ENCODE measurements at regions not wholly inside any gene's neighbourhood (a gene's known extent, or its start where the extent isn't known, plus 50 kb on each side); places are given as distances from the start of the nearest gene placed in this dataset.

DNA sequence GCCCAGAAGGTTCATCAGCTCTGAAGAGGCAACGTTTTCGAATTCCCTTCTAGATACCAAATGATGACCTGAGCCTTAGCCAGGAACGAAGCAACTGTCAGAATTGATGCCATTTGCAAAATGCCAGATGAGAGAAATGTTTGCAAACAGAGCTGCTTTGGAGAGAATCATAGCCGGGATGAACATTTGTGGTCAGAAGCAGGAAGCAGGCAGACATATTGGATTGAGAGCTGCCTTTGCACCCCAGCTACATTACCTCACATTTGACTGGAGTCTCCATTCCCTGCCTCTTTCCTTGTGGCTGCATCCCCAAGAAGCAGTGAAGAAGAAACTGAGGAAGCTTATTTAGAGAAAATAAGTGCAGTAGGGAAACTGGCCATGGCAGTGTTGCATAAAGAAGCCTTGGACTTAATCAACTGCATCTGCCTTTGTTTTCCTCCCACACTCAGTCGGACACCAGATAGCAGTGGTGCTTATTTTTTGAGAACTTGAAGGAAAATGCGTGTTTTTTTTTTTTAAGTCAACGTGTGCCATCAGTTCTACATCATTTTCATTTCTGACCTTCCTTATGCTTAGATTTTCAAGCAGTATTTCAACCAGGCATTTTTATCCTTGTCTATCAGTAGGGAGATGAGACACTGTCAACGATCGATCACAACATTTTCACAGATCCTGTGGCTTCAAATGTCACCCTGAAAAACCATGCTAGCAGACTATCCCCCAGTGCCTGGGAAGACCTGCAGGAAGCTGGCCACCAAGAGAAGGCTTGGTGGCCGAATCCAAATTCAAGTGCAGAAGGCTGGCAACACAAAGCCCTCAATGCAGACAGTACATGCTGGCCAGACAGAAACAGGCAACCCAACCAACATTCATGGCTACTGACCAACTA, 541.2 kb upstream of the JARID2 start:
- in situ Hi-C loops (cut with MboI; ENCODE audit: low sequenced_read_pairs), result no loop called here

DNA sequence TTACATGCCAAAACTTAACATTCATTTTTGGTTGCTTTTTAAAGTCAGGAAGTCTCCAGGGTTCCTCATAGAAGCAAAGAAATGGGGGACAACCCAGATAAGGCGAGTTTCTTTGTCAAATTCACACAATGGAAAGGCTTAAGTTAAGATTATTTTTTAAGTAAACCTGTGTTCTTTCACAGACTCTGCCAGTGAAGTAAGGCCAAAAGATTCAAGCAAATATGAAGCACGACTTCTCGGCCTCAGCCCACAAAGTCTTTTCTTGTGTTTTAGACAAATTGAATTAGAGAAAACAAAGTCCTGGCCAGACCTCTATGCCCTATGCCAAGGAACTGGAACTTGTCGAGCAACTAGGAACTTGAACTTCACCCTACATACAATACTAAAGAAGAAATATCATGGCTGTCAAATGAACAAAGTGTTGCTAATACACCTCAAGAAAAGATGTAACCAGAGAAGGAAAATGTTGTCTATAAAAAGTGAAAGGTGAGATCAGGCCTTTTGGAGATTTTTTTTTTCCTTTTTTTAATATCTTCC, 540.0 kb upstream of the JARID2 start:
- in situ Hi-C loops (cut with MboI; ENCODE audit: low sequenced_read_pairs), result no loop called here

DNA sequence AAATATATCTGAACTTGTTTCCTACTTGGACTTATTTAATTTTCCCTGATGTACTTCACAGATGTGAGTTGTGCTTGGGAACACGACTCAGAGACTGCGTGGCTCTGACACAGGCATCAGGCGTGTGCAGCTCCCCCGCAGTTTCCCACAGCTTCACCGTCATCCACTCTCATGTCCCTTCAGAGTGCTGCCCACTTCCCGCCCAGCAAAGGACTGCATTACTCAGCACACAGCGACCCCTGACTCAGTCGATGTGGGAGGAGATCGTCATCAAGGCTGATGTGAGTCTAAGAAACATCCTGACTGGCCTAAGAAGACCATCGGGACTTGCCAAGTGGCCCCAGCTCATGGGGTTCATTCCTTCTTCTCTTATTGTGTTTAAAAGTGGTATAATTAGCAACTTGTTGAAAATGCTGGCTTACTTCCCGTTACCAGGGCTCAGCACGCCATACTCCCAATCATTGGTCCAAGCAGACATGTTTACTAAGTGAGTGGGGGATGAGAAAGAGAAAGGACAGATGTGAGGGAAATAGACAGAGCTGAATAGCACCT, 539.4 kb upstream of the JARID2 start:
- in situ Hi-C loops (cut with MboI; ENCODE audit: low sequenced_read_pairs), result no loop called here

DNA sequence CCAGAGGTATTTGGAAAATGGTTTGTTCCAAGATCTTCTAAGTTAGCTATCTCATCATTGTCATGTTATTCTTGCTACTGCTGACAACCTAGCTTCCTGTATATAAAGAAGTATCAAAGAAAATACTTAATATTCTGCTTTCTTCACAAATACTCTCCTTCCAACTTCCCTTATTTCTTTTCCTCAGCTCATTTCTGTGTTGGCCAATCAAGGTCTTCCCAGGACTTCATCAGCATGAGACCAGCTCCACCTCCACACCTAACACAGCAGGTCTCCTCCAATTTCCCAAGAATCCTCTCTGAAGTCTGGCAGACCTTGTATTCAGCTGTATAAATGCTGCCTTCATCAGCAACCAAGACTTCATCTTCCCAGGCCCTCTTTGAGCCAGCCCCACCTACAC, 538.6 kb upstream of the JARID2 start:
- in situ Hi-C loops (cut with MboI; ENCODE audit: low sequenced_read_pairs), result no loop called here

DNA sequence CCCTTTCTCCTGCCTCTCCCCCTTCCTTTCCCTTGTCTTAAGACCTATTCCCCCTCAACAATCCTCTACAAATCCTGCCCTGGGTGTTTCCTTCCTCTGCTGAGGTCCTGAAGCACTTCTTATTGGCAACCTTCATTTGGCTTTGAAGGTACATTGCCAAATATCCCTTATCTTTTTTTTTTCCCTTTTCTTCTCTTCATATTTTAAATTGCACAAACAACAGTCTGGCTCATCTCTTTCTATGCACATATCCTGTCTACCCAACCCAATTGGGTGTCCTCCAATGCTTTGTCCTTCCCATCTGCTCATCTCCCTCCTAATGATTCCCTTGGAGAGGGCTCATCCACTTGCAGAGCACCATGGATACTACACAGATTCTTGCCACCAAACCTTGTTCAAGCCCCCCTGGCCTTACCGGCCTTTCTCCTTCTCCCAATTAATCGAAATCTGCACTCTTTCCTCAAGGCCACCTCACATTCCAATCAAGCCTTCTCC, 537.9 kb upstream of the JARID2 start:
- in situ Hi-C loops (cut with MboI; ENCODE audit: low sequenced_read_pairs), result no loop called here

DNA sequence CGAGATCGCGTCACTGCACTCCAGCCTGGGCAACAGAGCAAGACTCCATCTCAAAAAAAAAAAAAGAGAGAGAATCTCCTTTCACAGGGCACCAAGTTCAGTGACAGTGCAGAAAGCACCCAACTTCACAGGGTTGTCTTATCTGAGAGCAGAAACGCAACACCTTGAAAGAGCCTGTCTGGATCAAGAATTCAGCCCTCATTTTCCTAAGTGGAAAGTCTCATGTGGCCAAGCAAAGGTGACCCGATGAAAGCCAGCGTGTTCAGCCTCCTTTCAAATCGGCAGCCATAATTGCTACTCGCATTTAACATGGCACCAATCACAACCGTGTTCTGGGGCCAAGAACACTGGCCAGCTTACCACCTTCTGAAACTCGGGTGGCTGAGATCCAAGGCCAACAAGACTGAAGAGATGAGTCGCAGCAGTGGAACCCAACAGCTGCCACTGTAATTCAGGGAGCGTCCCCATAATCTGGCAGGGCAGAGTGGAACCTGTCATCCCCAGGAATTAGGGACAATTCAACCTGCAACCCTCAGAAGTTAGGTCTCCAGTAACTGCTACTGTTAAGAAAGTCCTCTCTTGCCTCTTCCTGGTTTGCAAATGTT, 536.7 kb upstream of the JARID2 start:
- in situ Hi-C loops (cut with MboI; ENCODE audit: low sequenced_read_pairs), result no loop called here

DNA sequence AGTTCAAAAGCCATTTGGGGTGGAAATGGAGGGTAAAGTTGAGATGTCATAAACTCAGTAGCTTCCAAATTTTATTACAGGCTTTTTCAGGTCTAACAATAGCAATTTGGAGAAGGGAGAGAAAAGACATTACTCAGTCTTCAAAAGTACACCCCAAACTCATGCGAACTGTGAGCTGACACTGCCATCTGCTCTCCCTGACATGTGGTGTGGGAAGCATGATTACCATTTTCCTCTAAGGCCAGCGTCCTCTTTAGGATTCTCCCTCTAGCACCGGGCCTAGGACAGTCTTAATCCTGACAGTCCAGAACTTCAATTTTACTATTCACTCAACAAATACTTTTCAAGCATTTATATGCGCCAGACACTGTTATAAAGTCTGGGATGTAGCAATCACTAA, 536.0 kb upstream of the JARID2 start:
- in situ Hi-C loops (cut with MboI; ENCODE audit: low sequenced_read_pairs), result loop anchor here (10.0 kb wide), 2 partner anchors 255 to 505 kb away; no protein-coding TSS in a partner anchor

DNA sequence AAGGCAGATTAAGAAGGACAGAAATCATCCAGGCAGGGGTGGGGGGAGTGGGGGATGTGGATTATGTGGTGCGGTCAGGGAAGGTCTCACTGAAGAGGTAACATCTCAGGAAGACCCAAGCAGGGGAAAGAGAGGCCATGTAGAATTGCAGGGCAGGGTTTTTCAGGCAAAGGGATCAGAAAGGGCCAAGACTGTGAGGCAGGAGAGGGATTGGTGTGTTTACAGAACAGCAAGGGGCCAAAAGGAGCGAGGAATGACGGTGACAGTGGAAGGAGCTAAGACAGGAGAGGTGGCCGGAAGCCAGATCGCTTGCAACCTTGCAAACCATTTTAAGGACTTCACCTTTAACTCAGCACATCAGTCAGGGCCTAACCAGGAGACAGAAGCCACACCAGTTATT, 535.4 kb upstream of the JARID2 start:
- in situ Hi-C loops (cut with MboI; ENCODE audit: low sequenced_read_pairs), result loop anchor here (10.0 kb wide), 2 partner anchors 256 to 506 kb away; no protein-coding TSS in a partner anchor

DNA sequence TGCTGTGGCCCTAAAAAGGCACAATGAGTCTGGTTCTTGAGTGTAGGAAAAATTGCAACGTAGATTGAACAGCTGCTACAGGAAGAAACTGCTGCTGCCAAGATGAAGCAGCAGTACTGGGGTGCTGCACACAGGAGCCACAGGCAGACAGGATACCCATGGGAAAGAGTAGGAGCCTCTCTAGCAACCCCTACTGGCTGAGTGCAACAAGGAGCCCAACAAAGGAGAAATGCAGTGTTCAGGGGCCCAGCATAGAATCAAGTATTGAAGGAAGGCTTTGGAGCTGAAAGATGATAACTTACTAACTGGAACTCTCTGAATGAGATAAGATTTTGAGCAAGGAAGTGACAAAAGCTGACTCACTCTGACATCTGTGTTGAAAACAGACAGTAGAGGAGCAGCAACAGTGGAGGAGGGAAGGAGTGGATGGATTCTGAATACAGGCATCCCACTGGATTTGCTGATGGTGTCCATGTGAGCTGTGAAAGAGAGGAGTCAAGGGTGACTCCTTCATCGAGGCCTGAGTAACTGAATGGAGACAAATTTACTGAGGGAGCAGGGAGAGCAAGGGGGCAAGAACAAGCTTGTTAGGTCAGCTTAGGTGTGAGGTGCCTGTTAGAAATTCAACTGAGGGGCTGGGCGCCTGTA, 534.7 kb upstream of the JARID2 start:
- in situ Hi-C loops (cut with MboI; ENCODE audit: low sequenced_read_pairs), result loop anchor here (10.0 kb wide), 2 partner anchors 256 to 506 kb away; no protein-coding TSS in a partner anchor

DNA sequence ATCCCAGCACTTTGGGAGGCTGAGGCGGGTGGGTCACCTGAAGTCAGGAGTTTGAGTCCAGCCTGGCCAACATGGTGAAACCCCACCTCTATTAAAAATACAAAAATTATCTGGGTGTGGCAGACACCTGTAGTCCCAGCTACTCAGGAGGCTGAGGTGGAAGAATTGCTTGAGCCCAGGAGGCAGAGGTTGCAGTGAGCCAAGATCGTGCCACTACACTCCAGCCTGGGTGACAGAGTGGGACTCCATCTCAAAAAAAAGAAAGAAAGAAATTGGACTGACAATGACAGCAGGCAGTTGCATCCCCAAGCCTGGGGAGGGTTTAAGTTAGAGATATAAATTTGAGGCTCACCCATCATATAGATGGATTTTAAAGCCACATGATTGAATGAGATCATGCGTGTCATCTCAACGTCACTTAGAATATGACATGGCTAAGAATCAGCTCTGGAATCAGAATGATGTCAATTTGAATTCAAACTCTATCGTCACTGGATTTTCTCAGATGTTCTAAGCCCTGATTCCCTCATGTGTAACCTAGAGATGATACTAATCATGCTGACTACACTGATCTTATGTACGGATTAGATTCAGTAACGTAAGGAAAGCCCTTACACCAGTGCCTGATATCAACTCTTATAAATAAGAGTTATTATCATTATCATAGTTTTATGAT, 534.0 kb upstream of the JARID2 start:
- in situ Hi-C loops (cut with MboI; ENCODE audit: low sequenced_read_pairs), result loop anchor here (10.0 kb wide), 2 partner anchors 257 to 507 kb away; no protein-coding TSS in a partner anchor

DNA sequence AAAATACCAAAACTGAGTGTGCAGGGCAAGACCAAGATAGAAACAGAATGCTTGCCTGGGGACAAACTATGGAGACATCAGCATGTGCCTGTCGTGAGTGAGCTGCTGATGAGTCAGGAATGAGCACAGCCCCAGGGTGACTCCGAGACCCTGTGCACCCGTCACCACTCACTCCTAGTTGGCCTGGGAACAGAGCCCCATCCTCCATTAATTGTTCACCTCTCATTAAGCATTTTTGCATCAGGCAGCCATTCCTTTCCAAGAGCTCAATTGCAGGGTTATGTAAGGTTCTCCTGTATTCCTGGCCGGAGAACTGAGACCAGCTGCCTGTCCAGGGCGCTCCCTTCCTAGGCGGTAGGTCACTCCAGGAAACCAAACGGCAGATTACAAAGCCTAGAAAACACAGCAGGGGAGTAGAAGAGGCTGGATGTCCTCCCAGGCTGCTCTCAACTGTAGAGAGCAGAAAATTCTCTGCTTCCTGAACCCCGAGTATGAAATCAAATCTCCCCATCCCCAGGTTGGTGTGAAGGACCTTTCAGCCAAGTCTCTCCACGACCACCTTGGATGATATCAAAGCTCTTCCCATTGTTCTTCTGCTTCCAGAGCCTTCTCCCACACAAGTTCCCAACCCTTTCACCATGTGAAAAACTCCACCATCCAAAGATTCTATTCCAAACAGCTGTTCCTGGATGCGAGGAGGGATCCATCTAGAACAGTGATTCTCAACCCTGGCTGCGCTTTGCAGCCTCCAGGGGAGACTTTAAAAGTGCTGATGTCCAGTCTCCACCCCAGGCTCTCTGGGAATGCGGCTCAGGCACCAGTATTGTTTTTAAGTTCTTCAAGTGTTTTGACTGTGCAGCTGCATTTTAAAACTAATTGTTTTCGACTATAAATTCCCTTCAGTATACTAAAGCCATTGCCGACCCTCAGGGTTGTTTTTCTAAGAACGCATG, 532.6 kb upstream of the JARID2 start:
- in situ Hi-C loops (cut with MboI; ENCODE audit: low sequenced_read_pairs), result loop anchor here (10.0 kb wide), 2 partner anchors 258 to 508 kb away; no protein-coding TSS in a partner anchor

DNA sequence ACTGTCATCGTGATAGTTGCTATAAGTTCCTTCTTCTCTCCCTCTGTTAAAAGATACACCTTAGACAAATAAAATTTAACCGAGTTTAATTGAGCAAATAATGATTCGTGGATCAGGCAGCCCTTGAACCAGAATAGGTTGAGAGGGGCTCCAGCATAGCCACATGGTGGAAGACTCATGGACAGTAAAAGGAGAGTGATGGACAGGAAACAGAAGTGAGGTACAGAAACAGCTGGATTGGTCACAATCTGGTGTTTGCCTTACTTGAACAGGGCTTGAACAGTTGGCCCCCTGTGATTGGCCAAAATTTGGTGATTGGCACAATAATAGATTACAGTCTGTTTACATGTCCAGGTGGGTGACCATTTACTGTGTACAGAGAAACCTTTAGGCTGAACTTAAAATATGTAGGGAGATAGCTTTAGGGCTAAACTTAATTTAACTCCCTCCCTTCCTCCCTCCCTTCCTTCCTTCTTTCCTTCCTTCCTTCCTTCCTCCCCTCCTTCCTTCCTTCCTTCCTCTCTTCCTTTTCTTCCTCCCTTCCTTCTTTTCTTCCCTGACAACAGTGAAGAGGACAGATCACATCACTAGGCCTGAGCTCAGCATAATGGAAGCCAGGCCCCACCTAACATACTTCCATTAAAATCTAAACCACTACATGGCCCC, 531.8 kb upstream of the JARID2 start:
- in situ Hi-C loops (cut with MboI; ENCODE audit: low sequenced_read_pairs), result loop anchor here (10.0 kb wide), 2 partner anchors 259 to 509 kb away; no protein-coding TSS in a partner anchor

DNA sequence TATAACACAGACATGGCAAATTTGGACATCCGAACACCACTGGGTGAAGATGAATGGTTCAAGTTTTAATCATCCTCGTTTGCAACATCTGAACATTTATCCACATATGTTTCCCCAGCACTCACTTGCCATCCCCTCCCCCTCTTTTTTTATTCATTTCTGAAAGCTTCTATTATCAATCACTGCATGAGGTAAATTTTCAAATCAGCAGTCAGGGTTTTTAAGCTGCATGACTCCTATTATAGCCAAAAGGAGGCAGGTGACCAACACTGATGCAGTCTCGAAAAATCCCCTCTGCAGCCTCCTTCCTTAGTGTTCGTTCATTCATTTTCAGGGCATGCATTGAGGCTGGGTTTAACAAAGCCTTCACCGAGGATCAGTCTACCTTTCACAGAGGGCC, 530.8 kb upstream of the JARID2 start:
- in situ Hi-C loops (cut with MboI; ENCODE audit: low sequenced_read_pairs), result loop anchor here (10.0 kb wide), 2 partner anchors 260 to 510 kb away; no protein-coding TSS in a partner anchor

DNA sequence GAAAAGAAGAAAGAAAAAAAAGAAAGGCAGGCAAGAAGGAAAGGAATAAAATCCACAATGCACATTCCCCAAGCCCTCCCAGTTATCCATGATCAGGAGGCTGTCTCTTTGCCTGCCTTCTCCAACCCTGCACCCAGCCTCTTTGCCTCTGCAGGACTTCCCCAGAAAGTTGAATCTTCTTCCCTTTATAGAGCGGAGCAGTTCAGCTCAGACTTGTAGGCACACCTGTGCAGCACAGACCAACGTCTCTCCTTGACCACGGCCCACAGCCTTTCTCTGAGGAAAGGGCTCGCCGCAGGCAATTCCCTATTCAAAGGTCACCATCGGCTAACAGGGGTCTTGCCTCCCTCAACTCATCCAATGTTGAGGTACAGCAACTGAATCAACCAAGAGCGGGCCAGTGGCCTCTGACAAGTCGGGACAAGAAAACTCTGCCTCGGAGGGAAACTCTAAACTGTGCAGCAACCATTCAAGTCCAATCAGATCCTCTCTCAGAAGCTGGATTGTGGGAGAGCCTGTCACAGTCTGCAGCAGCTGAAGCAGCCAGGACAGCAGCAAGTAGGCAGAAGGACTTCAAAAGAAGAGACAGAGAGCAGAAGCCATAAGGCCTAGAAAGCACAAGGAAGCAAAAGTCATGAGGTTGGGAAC, 529.2 kb upstream of the JARID2 start:
- in situ Hi-C loops (cut with MboI; ENCODE audit: low sequenced_read_pairs), result loop anchor here (10.0 kb wide), 2 partner anchors 262 to 512 kb away; no protein-coding TSS in a partner anchor

DNA sequence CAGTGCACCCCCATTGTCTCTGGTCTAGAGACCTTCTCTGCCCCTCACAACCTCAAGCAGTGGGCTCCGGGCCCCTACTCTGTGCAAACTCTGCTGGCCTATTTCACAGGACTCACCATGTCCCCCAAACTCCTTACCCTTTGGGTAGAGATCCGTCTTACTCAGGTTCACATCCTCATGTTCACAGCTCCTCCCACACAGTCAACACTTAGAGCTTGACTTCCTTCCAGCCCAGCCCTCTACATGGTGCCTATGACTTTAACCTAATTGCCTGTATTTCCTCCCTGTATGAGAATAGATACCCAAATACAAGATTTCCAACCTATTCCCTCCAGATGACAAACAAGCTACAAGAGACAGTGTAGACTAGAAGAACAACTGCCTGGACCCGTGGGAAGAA, 528.6 kb upstream of the JARID2 start:
- in situ Hi-C loops (cut with MboI; ENCODE audit: low sequenced_read_pairs), result loop anchor here (10.0 kb wide), 2 partner anchors 263 to 513 kb away; no protein-coding TSS in a partner anchor

DNA sequence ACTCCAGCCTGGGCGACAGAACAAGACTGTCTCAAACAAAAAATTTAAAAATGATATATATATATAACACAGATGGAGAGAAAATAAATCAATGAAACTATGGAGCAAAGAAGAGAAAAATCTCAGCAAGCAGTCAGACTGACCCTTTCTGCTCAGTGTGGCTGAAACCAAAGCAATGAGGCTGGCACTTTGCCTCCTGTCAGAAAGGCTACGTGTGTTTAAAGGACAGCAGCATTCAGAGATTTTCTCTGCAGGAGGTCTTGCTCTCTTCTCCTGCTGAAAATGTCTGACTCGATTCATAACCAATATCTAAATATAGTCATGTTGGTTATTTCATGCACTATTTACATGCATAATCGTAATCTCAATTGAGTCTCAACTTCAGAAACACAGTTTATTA, 527.0 kb upstream of the JARID2 start:
- in situ Hi-C loops (cut with MboI; ENCODE audit: low sequenced_read_pairs), result loop anchor here (10.0 kb wide), 2 partner anchors 264 to 514 kb away; no protein-coding TSS in a partner anchor

DNA sequence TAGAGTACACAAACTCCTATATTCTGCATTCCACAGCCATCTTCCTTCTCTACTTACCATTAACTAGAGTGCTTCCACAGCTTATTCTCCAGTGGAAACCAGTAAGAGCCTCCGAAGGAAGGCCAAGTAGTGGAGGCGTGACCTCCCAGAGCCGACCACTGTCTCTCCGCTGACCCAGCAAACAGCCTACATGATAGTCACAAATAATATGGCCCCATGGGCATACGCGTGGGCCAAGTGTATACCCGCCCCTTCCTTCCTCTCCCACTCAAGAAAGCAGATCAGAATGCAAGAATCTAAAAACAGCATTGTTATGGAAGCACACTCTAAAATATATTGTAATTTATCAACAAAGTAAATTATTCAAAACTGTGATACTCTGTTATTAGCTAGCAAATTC, 526.6 kb upstream of the JARID2 start:
- in situ Hi-C loops (cut with MboI; ENCODE audit: low sequenced_read_pairs), result loop anchor here (10.0 kb wide), 2 partner anchors 264 to 514 kb away; no protein-coding TSS in a partner anchor
